Immature natural killer cell (primary cell): ENCODE measurements at regions not wholly inside any gene's neighbourhood (a gene's known extent, or its start where the extent isn't known, plus 50 kb on each side); places are given as distances from the start of the nearest gene placed in this dataset.
"Not testable (repeated sequence)": the region's sequence is repeated elsewhere in the genome, so short reads cannot be mapped to it uniquely, and the experiment has no call there.

Source experiments
- DNase-seq, 3 donors: peaks; one replicate each; pipeline ENCODE4 v3.0.0; 2022; ENCODE audit warnings: mixed read lengths in 1 of 3
- H3K27ac Mint-ChIP-seq, 6 donors: one replicate each; pipeline ENCODE4 v1.8.0; 2020; ENCODE audit warnings: mixed read lengths in 6 of 6, mild to moderate bottlenecking in 5 of 6, inconsistent platforms in 4 of 6, moderate library complexity in 3 of 6
- H3K27me3 Mint-ChIP-seq, 3 donors: one replicate each; pipeline ENCODE4 v1.8.0; 2020 to 2021; ENCODE audit warnings: low read depth in 3 of 3, mild to moderate bottlenecking in 3 of 3, mixed read lengths in 3 of 3, moderate library complexity in 3 of 3, inconsistent platforms in 1 of 3
- H3K36me3 Mint-ChIP-seq, 3 donors: one replicate each; pipeline ENCODE4 v1.8.0; 2020; ENCODE audit warnings: mixed read lengths in 3 of 3, inconsistent platforms in 2 of 3, mild to moderate bottlenecking in 2 of 3
- H3K4me1 Mint-ChIP-seq, 2 donors: one replicate each; pipeline ENCODE4 v1.8.0; 2020; ENCODE audit warnings: inconsistent platforms in 2 of 2, mild to moderate bottlenecking in 2 of 2, mixed read lengths in 2 of 2, moderate library complexity in 1 of 2
- H3K4me3 Mint-ChIP-seq, 5 donors: one replicate each; pipeline ENCODE4 v1.8.0; 2020; ENCODE audit warnings: mild to moderate bottlenecking in 5 of 5, mixed read lengths in 5 of 5, inconsistent platforms in 3 of 5, moderate library complexity in 3 of 5
- H3K9me3 Mint-ChIP-seq, 6 donors: one replicate each; pipeline ENCODE4 v1.8.0; 2020; ENCODE audit warnings: mild to moderate bottlenecking in 6 of 6, mixed read lengths in 6 of 6, inconsistent platforms in 4 of 6, moderate library complexity in 3 of 6

DNA sequence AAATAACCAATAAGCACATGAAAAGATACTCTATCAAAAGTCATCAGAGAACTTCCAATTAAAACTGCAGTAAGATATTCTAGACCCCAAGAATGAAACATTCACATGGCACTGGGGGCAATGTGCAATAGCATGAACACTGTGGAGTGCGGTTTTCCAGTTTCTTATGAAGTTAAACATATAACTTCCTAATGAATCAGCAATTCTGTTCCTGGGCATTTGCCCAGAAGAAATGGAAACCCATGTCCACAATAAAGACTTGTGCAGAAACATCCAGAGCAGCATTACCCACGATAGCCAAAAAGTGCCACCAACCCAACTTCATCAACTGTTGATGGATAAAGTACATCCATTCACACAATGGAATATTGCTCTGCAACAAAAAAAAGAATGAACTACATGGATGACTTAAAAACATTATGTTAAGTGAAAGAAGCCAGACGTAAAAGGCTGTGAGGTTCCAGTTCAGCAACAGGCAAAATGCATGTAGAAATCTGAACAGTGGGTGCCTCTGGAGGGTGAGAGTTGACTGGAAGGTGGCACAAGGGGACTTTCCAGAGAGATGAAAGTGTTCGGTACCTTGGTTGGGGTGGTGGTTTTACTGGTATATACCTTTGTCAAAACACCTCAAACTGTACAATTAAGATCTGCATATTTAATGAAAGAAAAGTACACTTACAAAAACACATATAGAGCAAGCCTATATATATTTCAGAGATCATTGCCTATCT, 207.2 kb upstream of the ECI2 start:
- no peaks in the 10 kb centered on the region for H3K9me3 Mint-ChIP-seq

GRCh38 chr6:4341078-4341797, 205.9 kb upstream of the ECI2 start:
- H3K4me3 Mint-ChIP-seq: no peak overlapping the region
- no peaks in the 10 kb centered on the region for H3K9me3 Mint-ChIP-seq
- peaks cover 2 to 6% (median 2%) of the 10 kb centered on the region in 3 donors for H3K27me3 Mint-ChIP-seq
- no peaks in the 10 kb centered on the region for H3K36me3 Mint-ChIP-seq
- H3K4me1 Mint-ChIP-seq: no peaks in the 10 kb centered on the region
- H3K27ac Mint-ChIP-seq: no peak overlapping the region
- no peak for DNase-seq

More for the DNA sequence above, 207.2 kb upstream of the ECI2 start:
- Mint-ChIP-seq H3K36me3 (no peaks in the 10 kb centered on the region), H3K27me3 (peaks cover 2 to 6% (median 2%) of the 10 kb centered on the region in 3 donors), H3K27ac (no peak overlapping the region), H3K4me3 (no peak overlapping the region), H3K4me1 (no peaks in the 10 kb centered on the region)
- DNase-seq: no peak

GRCh38 chr6:4340544-4340943, 205.2 kb upstream of the ECI2 start:
- Mint-ChIP-seq H3K27ac (no peak overlapping the region), H3K27me3 (peaks cover 2 to 6% (median 4%) of the 10 kb centered on the region in 3 donors), H3K9me3 (no peaks in the 10 kb centered on the region), H3K36me3 (no peaks in the 10 kb centered on the region), H3K4me1 (no peaks in the 10 kb centered on the region), H3K4me3 (no peak overlapping the region)
- DNase-seq: no peak

DNA sequence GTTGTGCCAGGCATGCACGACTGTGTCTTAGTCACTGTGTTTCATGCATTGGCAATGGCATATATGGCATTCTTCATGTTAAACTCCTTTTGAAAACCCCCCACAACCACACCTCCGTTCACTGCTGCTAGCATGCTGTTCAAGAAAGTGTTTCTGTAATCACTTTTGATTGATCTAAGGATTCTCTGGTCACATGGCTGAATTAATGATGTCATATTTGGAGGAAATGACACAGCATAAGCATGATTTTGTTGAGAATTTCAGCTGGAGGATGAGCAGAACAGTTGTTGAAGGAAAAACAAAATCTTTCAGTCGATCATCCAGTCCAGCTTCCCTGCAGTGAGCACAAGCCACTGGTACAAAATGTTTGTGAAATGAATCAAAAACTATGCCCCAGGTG, 203.5 kb upstream of the ECI2 start:
- H3K9me3 Mint-ChIP-seq: no peaks in the 10 kb centered on the region
- no peak overlapping the region for H3K4me3 Mint-ChIP-seq
- peaks cover 2 to 6% (median 4%) of the 10 kb centered on the region in 3 donors for H3K27me3 Mint-ChIP-seq

GRCh38 chr6:4336778-4337442, 201.5 kb upstream of the ECI2 start:
- Mint-ChIP-seq H3K27me3 (peaks cover 2 to 7% (median 6%) of the 10 kb centered on the region in 3 donors), H3K4me1 (no peaks in the 10 kb centered on the region), H3K4me3 (no peak overlapping the region), H3K27ac (no peak overlapping the region), H3K36me3 (no peaks in the 10 kb centered on the region), H3K9me3 (peaks cover 0 to 1% (median 0%) of the 10 kb centered on the region in 6 donors)
- DNase-seq: no peak

More for the DNA sequence above, 203.5 kb upstream of the ECI2 start:
- DNase-seq: no peak
- no peaks in the 10 kb centered on the region for H3K4me1 Mint-ChIP-seq
- no peak overlapping the region for H3K27ac Mint-ChIP-seq
- no peaks in the 10 kb centered on the region for H3K36me3 Mint-ChIP-seq

DNA sequence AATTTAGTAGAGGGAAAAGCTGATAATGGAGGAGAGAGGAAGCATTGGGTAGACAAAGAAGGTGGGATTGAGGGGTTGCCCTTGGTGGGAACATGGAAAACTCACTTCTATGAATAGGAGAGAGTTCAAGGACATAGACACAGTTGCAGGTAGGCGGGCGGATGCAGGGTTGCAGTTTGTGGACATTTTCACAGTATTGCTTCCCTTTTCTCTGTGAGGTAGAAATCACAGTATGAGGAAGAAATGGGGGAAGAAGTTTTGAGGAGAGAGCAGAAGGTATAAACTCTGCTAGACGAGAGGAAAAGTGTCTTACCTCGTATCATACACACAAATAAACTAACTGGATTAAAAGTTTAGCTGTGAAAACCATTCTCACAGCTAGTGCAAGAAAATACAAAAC, 200.7 kb upstream of the ECI2 start:
- peaks cover 2 to 7% (median 2%) of the 10 kb centered on the region in 3 donors for H3K27me3 Mint-ChIP-seq
- H3K4me1 Mint-ChIP-seq: no peaks in the 10 kb centered on the region
- DNase-seq: no peak
- no peak overlapping the region for H3K27ac Mint-ChIP-seq
- peaks cover 0 to 1% (median 0%) of the 10 kb centered on the region in 6 donors for H3K9me3 Mint-ChIP-seq
- H3K4me3 Mint-ChIP-seq: no peak overlapping the region
- H3K36me3 Mint-ChIP-seq: no peaks in the 10 kb centered on the region

- DNase-seq, H3K4me3 Mint-ChIP-seq, H3K4me1 Mint-ChIP-seq, H3K27me3 Mint-ChIP-seq, H3K36me3 Mint-ChIP-seq, H3K9me3 Mint-ChIP-seq, H3K27ac Mint-ChIP-seq: not testable (repeated sequence)
Observed at GRCh38 chr6:4334158-4334740, 198.9 kb upstream of the ECI2 start.

GRCh38 chr6:4327841-4328240, 192.5 kb upstream of the ECI2 start:
- peaks cover 0 to 3% (median 0%) of the 10 kb centered on the region in 6 donors for H3K9me3 Mint-ChIP-seq
- no peaks in the 10 kb centered on the region for H3K36me3 Mint-ChIP-seq
- no peaks in the 10 kb centered on the region for H3K4me1 Mint-ChIP-seq
- DNase-seq: no peak
- H3K4me3 Mint-ChIP-seq: no peak overlapping the region
- H3K27ac Mint-ChIP-seq: no peak overlapping the region
- peaks cover 0 to 9% (median 2%) of the 10 kb centered on the region in 3 donors for H3K27me3 Mint-ChIP-seq

GRCh38 chr6:4324746-4325145, 189.4 kb upstream of the ECI2 start:
- Mint-ChIP-seq H3K36me3 (no peaks in the 10 kb centered on the region), H3K9me3 (peaks cover 0 to 3% (median 0%) of the 10 kb centered on the region in 6 donors), H3K4me1 (no peaks in the 10 kb centered on the region), H3K27me3 (peaks cover 0 to 6% (median 4%) of the 10 kb centered on the region in 3 donors), H3K4me3 (no peak overlapping the region), H3K27ac (no peak overlapping the region)
- DNase-seq: no peak

- H3K4me1 Mint-ChIP-seq: no peaks in the 10 kb centered on the region
- no peak overlapping the region for H3K4me3 Mint-ChIP-seq
Observed at GRCh38 chr6:4323322-4323721, 187.9 kb upstream of the ECI2 start.

GRCh38 chr6:4322846-4323309, 187.5 kb upstream of the ECI2 start:
- Mint-ChIP-seq H3K4me3 (no peak overlapping the region), H3K4me1 (no peaks in the 10 kb centered on the region), H3K27ac (no peak overlapping the region), H3K36me3 (no peaks in the 10 kb centered on the region), H3K9me3 (peaks cover 0 to 3% (median 0%) of the 10 kb centered on the region in 6 donors), H3K27me3 (peaks cover 0 to 11% (median 4%) of the 10 kb centered on the region in 3 donors)
- DNase-seq: no peak

More at GRCh38 chr6:4323322-4323721, 187.9 kb upstream of the ECI2 start:
- H3K27ac Mint-ChIP-seq: no peak overlapping the region
- peaks cover 0 to 3% (median 0%) of the 10 kb centered on the region in 6 donors for H3K9me3 Mint-ChIP-seq
- H3K27me3 Mint-ChIP-seq: peaks cover 0 to 8% (median 4%) of the 10 kb centered on the region in 3 donors
- no peaks in the 10 kb centered on the region for H3K36me3 Mint-ChIP-seq
- no peak for DNase-seq

- Mint-ChIP-seq H3K9me3 (no peaks in the 10 kb centered on the region), H3K27ac (no peak overlapping the region), H3K27me3 (peaks cover 0 to 11% (median 4%) of the 10 kb centered on the region in 3 donors), H3K4me1 (no peaks in the 10 kb centered on the region), H3K4me3 (no peak overlapping the region), H3K36me3 (no peaks in the 10 kb centered on the region)
- DNase-seq: no peak
Observed at GRCh38 chr6:4322134-4322845, 186.9 kb upstream of the ECI2 start.

DNA sequence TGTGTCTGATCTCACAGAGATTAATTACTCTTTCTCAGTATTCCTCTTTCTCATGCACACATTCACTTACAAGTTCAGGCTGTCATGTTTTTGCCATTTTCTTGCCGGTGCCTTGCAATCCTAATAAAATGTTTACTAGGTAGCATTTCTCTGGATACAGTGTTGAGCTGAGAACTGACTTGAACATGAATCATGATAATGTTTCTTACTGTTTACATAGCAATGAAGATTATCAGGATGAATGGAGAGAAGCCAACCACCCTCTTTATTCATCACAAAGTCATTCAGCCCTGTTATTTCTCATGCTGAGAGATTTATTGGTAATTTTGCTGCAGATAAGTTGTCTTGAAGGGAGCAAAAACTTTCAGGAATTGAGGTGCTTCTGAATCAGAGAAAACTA, 185.5 kb upstream of the ECI2 start:
- Mint-ChIP-seq H3K4me1 (no peaks in the 10 kb centered on the region), H3K36me3 (no peaks in the 10 kb centered on the region), H3K9me3 (no peaks in the 10 kb centered on the region), H3K27ac (no peak overlapping the region), H3K4me3 (no peak overlapping the region), H3K27me3 (peaks cover 2 to 9% (median 4%) of the 10 kb centered on the region in 3 donors)
- no peak for DNase-seq
